PC-3 (cell line): ENCODE measurements at regions not wholly inside any gene's neighbourhood (a gene's known extent, or its start where the extent isn't known, plus 50 kb on each side); places are given as distances from the start of the nearest gene placed in this dataset.

Experiments
- ATAC-seq: fragments of 200-7000 bp; cut with Tn5 transposase; 2 replicates; pipeline ENCODE4 v1.9.1; 2020; ENCODE audit warnings: mild to moderate bottlenecking, moderate library complexity
- BruUV-seq: library from RNA; stranded (reverse); fragments of 400-500 nt; replicated peaks from 2 replicates; lab custom pipeline; 2021; lab: Mats Ljungman, UMichigan
- CTCF ChIA-PET: fragments of 300-600 bp; sonication (Branson Sonifier 250); formaldehyde crosslinking; loops from one replicate; lab custom pipeline; 2022; ENCODE audit warnings: antibody characterized with exemption; lab: Charles Lee
- POLR2A ChIA-PET: fragments of 300-600 bp; sonication (Branson Sonifier 250); formaldehyde crosslinking; loops from one replicate; lab custom pipeline; 2022; ENCODE audit warnings: antibody characterized with exemption; ENCODE audit not compliant: unreplicated experiment; lab: Charles Lee
- DNase-seq: peaks from one replicate; pipeline ENCODE4 v3.0.0-alpha.2; 2015
- H2AFZ ChIP-seq: fragments of 300-600 bp; sonication (generic); 2 replicates; pipeline ENCODE4 v1.6.0; 2016; ENCODE audit warnings: antibody characterized with exemption, low read length
- H3F3A ChIP-seq: fragments of 300-600 bp; sonication (generic); one replicate; pipeline ENCODE4 v1.6.0; 2017; ENCODE audit warnings: antibody characterized with exemption, low read length, control low read depth, mild to moderate bottlenecking; ENCODE audit not compliant: unreplicated experiment
- H3K27ac ChIP-seq: fragments of 300-600 bp; sonication (generic); 2 replicates; pipeline ENCODE4 v1.5.1; 2016; ENCODE audit warnings: mild to moderate bottlenecking, low read length
- H3K27me3 ChIP-seq: fragments of 300-600 bp; sonication (generic); 2 replicates; pipeline ENCODE4 v1.6.1; 2016; ENCODE audit warnings: low read length, mixed read lengths
- H3K36me3 ChIP-seq: fragments of 300-600 bp; sonication (generic); 2 replicates; pipeline ENCODE4 v1.6.1; 2016; ENCODE audit warnings: low read depth, mixed run types, low read length, mixed read lengths
- H3K4me1 ChIP-seq: fragments of 300-600 bp; sonication (generic); 2 replicates; pipeline ENCODE4 v1.5.1; 2016; ENCODE audit warnings: low read length; ENCODE audit not compliant: insufficient read depth
- H3K4me2 ChIP-seq: fragments of 300-600 bp; sonication (generic); 2 replicates; pipeline ENCODE4 v1.6.0; 2016; ENCODE audit warnings: low read length
- H3K4me3 ChIP-seq: fragments of 300-600 bp; sonication (generic); 2 replicates; pipeline ENCODE4 v1.5.1; 2016; ENCODE audit warnings: mild to moderate bottlenecking, low read length, mixed read lengths
- H3K79me2 ChIP-seq: fragments of 300-600 bp; sonication (generic); 2 replicates; pipeline ENCODE4 v1.6.1; 2017; ENCODE audit warnings: low read length, mixed read lengths
- H3K9ac ChIP-seq: fragments of 300-600 bp; sonication (generic); 2 replicates; pipeline ENCODE4 v1.6.0; 2016; ENCODE audit warnings: mild to moderate bottlenecking, low read length
- H3K9me2 ChIP-seq: fragments of 300-600 bp; sonication (generic); replicated peaks from 2 replicates; pipeline ENCODE4 v1.6.1; 2016; ENCODE audit warnings: mixed run types, low read length, mixed read lengths
- H3K9me3 ChIP-seq: fragments of 300-600 bp; sonication (generic); 2 replicates; pipeline ENCODE4 v1.6.1; 2016; ENCODE audit warnings: low read length, mixed read lengths
- H4K20me1 ChIP-seq: fragments of 300-600 bp; sonication (generic); 2 replicates; pipeline ENCODE4 v1.6.1; 2016; ENCODE audit warnings: low read length, mixed read lengths
- CTCF ChIP-seq: fragments of 300-600 bp; sonication (generic); conservative IDR thresholded peaks from 2 replicates; pipeline ENCODE4 v1.5.1; 2017; ENCODE audit warnings: antibody characterized with exemption, low read depth, mild to moderate bottlenecking, low read length
- EZH2 ChIP-seq: fragments of 300-600 bp; sonication (generic); IDR thresholded peaks from one replicate; pipeline ENCODE4 v1.6.1; 2017; ENCODE audit warnings: antibody characterized with exemption, mild to moderate bottlenecking, low read length; ENCODE audit not compliant: unreplicated experiment
- EZH2phosphoT487 ChIP-seq: fragments of 300-600 bp; sonication (generic); IDR thresholded peaks from 2 replicates; pipeline ENCODE4 v1.6.1; 2018; ENCODE audit warnings: mild to moderate bottlenecking, antibody characterized with exemption, low read length, borderline replicate concordance
- intact Hi-C: fragments of 100-400 bp; cut with micrococcal nuclease; formaldehyde crosslinking; loops from 2 replicates; pipeline ENCODE4 v1.9.0; 2023

- no peaks in the 10 kb centered on the region for H3K9me2 ChIP-seq
- POLR2A ChIA-PET, result no interaction called here
- no peak overlapping the region for H2AFZ ChIP-seq
- H3K27me3 ChIP-seq, result peaks cover 22% of the 10 kb centered on the region
- intact Hi-C loops, result no loop called here
- no peak for TF ChIP-seq EZH2phosphoT487
- TF ChIP-seq EZH2, result no peak
- TF ChIP-seq CTCF, result no peak
- no peak overlapping the region for H3K4me3 ChIP-seq
- BruUV-seq, result no TSS peak
- no peaks in the 10 kb centered on the region for H4K20me1 ChIP-seq
- H3F3A ChIP-seq, result no peaks in the 10 kb centered on the region
- no peaks in the 10 kb centered on the region for H3K9me3 ChIP-seq
- no peak overlapping the region for H3K4me2 ChIP-seq
- no peak for DNase-seq
- H3K27ac ChIP-seq, result no peak overlapping the region
- ATAC-seq, result no peak
- no peaks in the 10 kb centered on the region for H3K36me3 ChIP-seq
- no peaks in the 10 kb centered on the region for H3K79me2 ChIP-seq
- H3K4me1 ChIP-seq, result no peaks in the 10 kb centered on the region
- no peak overlapping the region for H3K9ac ChIP-seq
- CTCF ChIA-PET, result no interaction called here
These were observed 92.9 kb upstream of the GPRIN3 start for GRCh38 chr4:89400287-89401035.

GRCh38 chr4:89398644-89399043, 91.0 kb upstream of the GPRIN3 start:
- no peaks in the 10 kb centered on the region for H3K9me2 ChIP-seq
- H2AFZ ChIP-seq, result no peak overlapping the region
- ChIA-PET CTCF (no interaction called here), POLR2A (no interaction called here)
- no peak overlapping the region for H3K4me2 ChIP-seq
- no peak for TF ChIP-seq CTCF
- TF ChIP-seq EZH2phosphoT487, result no peak
- no peak for TF ChIP-seq EZH2
- no peaks in the 10 kb centered on the region for H3K36me3 ChIP-seq
- H3F3A ChIP-seq, result no peaks in the 10 kb centered on the region
- H3K27ac ChIP-seq, result no peak overlapping the region
- no TSS peak for BruUV-seq
- intact Hi-C loops, result no loop called here
- H3K79me2 ChIP-seq, result no peaks in the 10 kb centered on the region
- no peaks in the 10 kb centered on the region for H3K4me1 ChIP-seq
- H3K9me3 ChIP-seq, result no peaks in the 10 kb centered on the region
- ATAC-seq (no peak), DNase-seq (no peak)
- no peaks in the 10 kb centered on the region for H4K20me1 ChIP-seq
- H3K9ac ChIP-seq, result no peak overlapping the region
- H3K27me3 ChIP-seq, result peaks cover 22% of the 10 kb centered on the region
- no peak overlapping the region for H3K4me3 ChIP-seq

GRCh38 chr4:89398146-89398545, 90.5 kb upstream of the GPRIN3 start:
- no peaks in the 10 kb centered on the region for H3K9me3 ChIP-seq
- H3K9me2 ChIP-seq, result no peaks in the 10 kb centered on the region
- H3K9ac ChIP-seq, result no peak overlapping the region
- ChIA-PET CTCF (no interaction called here), POLR2A (no interaction called here)
- intact Hi-C loops, result no loop called here
- H3K79me2 ChIP-seq, result no peaks in the 10 kb centered on the region
- no peaks in the 10 kb centered on the region for H3K4me1 ChIP-seq
- H3K4me2 ChIP-seq, result no peak overlapping the region
- H2AFZ ChIP-seq, result no peak overlapping the region
- no peak for TF ChIP-seq CTCF
- TF ChIP-seq EZH2phosphoT487, result no peak
- TF ChIP-seq EZH2, result no peak
- peaks cover 22% of the 10 kb centered on the region for H3K27me3 ChIP-seq
- ATAC-seq (no peak), DNase-seq (no peak)
- no peak overlapping the region for H3K27ac ChIP-seq
- no TSS peak for BruUV-seq
- H4K20me1 ChIP-seq, result no peaks in the 10 kb centered on the region
- no peaks in the 10 kb centered on the region for H3F3A ChIP-seq
- H3K36me3 ChIP-seq, result no peaks in the 10 kb centered on the region
- H3K4me3 ChIP-seq, result no peak overlapping the region
